OCI-LY7 (cell line): ENCODE measurements at regions not wholly inside any gene's neighbourhood (a gene's known extent, or its start where the extent isn't known, plus 50 kb on each side); places are given as distances from the start of the nearest gene placed in this dataset.

Source experiments
- CTCF ChIP-seq: fragments of 200-600 bp; sonication (generic); conservative IDR thresholded peaks from 2 replicates; pipeline ENCODE4 v1.5.1; 2014; ENCODE audit warnings: mild to moderate bottlenecking, antibody characterized with exemption, low read length, moderate library complexity, mixed read lengths
- EZH2phosphoT487 ChIP-seq: fragments of 200-600 bp; sonication (generic); IDR thresholded peaks from 2 replicates; pipeline ENCODE4 v1.6.1; 2018; ENCODE audit warnings: low read depth, borderline replicate concordance, mild to moderate bottlenecking, mixed run types, antibody characterized with exemption, low read length, moderate library complexity, mixed read lengths

DNA sequence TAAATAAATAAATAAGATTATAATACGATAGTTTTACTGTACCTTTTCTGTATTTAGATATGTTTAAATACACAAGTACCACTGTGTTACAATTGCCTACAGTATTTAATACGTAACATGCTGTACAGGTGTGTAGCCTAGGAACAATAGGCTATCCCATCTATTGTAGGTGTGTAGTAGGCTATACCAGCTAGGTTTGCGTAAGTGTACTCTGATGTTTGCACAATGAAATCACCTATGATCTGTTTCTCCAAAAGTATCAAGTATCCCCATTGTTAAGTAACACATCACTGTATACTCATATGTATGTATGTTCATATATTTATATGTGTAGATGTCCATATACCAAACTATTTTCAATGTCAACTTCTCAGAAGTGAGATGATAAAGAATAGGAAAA, 118.2 kb upstream of the RND3 start:
- TF ChIP-seq CTCF (no peak), EZH2phosphoT487 (no peak)
